SU-DHL-6 (cell line): ENCODE measurements at regions not wholly inside any gene's neighbourhood (a gene's known extent, or its start where the extent isn't known, plus 50 kb on each side); places are given as distances from the start of the nearest gene placed in this dataset.

Experiments used
- CTCF ChIP-seq: fragments of 200-600 bp; sonication (generic); IDR thresholded peaks from one replicate; pipeline ENCODE4 v1.5.1; 2017; ENCODE audit warnings: antibody characterized with exemption, mild to moderate bottlenecking, low read length, moderate library complexity; ENCODE audit not compliant: insufficient read depth, poor library complexity, severe bottlenecking
- EZH2phosphoT487 ChIP-seq: fragments of 200-600 bp; sonication (generic), shearing (Covaris generic); conservative IDR thresholded peaks from 2 replicates; pipeline ENCODE4 v1.6.1; 2018; ENCODE audit warnings: mild to moderate bottlenecking, antibody characterized with exemption, low read length, moderate library complexity, mixed read lengths

- TF ChIP-seq CTCF (no peak), EZH2phosphoT487 (no peak)
Observed at GRCh38 chr7:45350896-45351295, 193.3 kb downstream of the RAMP3 start.
